ENCODE measurements at regions not wholly inside any gene's neighbourhood (a gene's known extent, or its start where the extent isn't known, plus 50 kb on each side); places are given as distances from the start of the nearest gene placed in this dataset.

- TF ChIP-seq POLR2AphosphoS5 (IDR thresholded peaks at IDR 0.05; ENCODE audit: borderline replicate concordance, low read depth, low read length) = no peak
- TF ChIP-seq EZH2 (IDR thresholded peaks at IDR 0.05) = no peak
- no peak for TF ChIP-seq FOXP2 (optimal IDR thresholded peaks at IDR 0.05; ENCODE audit: control extremely low read depth, extremely low read length, insufficient read depth)
Observed at GRCh38 chr1:241411056-241411775, 54.2 kb upstream of the RGS7 start.

All from SK-N-MC (cell line).